NCI-H526 treated with DMSO at 0.1 percent for 48 hours (cell line): ENCODE measurements at regions not wholly inside any gene's neighbourhood (a gene's known extent, or its start where the extent isn't known, plus 50 kb on each side); places are given as distances from the start of the nearest gene placed in this dataset.
"Not testable (repeated sequence)": the region's sequence is repeated elsewhere in the genome, so short reads cannot be mapped to it uniquely, and the experiment has no call there.

Source experiments
- DNase-seq: peaks from one replicate; lab custom pipeline; 2025; lab: John Stamatoyannopoulos, UW

DNA sequence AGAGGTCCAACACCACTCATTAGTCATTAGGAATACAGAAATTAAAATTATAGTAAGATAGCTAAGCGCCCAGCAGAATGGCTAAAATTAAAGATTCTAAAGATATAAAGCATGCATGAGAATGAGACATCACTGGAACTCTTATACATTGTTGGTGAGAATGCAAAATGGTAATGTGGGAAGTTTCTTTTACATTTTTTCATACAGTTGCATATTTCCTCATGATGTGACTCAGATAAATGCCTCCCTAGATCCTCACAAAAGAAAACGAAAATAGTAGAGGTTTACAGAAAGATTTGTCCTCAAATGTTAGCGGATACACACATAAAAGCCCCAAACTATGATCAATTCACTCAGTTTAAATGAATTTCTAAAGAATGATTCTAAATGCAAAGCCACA lies 633.7 kb upstream of the GJE1 start:
- DNase-seq = no peak

DNA sequence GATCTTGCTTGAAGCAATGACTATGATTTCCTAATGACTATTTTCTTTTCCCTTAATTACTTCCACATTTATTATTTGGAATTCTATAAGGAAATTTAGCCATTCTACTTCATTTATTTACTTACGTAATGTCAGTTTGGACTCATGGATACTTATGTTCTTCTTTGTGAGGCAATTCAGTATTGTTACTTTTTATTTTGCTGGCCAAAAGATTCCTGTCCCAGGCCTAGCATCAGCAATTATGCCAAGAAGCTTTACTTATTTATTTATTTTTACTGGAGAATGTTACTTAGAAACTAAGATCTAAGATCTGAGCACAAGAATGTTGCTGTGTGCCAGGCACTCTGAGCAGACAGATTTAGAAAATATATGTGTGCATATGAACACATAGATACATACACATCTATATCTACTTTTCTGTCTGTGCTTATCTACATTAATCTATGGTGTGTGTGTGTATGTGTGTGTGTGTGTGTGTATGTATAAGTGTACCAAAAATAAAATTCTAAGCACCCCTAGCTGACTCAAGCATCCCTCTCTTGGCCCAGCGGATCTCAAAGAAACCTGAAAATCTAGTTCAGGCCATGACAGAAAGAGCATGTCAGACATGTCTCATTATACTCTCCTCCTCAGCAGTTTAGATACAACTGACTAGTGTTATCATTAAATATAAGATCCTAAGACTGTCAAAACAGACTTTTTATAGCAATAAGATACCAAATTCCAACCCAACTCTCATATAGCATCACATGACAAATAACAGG lies 640.0 kb upstream of the GJE1 start:
- no peak for DNase-seq

DNA sequence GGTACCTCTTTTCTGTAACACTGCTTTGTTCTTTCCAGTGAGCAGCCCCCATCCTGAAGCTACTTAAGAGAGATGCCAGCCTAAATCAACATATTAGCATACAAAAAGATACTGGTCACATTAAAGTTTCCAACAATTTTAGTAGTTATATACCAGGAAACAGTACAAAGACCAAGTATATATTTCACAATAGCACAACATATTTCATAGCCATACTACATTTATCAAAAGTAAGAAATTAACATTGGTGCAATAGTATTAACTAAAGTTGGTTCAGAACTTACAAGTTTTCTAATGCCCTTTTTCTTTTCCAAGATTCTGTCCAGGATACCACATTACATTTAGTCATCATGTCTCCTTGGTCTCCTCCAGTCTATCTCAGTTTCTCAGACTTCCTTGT lies 641.0 kb upstream of the GJE1 start:
- no peak for DNase-seq

DNA sequence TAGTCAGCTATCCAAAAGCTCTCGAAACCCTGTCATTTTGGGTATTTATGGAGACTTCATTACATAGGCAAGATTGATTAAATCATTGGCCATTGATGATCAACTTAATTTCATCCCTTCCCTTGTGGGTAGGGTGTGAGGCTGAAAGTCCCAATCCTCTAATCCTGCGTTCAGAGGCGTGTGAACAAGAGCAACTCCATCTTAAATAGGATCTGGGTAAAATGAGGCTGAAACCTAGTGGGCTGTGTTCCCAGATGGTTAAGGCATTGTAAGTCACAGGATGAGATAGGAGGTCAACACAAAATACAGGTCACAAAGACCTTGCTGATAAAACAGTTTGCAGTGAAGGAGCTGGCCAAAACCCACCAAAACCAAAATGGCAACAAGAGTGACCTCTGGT lies 641.7 kb upstream of the GJE1 start:
- no peak for DNase-seq

DNA sequence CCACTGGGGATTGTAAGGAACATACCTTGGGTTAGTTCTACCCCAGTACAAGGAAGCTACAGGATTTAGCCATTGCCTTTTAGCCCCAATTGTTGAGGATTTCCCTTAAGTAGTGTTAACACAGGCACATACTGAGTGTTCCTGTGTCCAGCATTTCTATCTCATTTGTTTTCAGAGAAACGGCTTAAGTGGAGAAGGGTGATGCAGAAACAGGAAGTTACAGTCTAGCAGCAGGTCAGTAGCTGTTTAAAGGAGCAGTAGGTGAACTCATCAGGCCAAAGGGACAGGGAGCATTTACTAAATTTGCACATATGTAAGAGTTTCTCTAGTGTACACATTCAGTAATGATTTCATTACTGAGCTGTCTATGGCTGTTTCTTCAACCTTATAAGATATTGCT lies 644.2 kb upstream of the GJE1 start:
- no peak for DNase-seq

DNA sequence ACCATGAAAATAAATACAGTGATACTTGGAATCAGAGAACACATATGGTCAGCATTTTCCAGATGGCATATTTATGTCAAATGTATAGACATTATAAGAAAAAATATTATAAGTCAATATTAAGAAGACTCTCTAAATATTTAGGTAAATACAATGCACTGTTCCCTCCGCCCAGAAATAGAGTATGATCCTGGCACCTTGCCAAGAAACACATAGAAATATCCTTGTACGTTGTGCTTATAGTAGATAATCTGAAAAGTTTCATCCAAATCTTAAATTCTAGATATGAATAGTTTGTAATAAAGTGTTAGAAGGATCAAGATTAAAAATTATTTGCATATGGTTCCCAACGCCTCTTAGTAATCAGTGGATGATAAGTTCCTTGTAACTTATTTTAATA lies 645.8 kb upstream of the GJE1 start:
- DNase-seq = no peak

DNA sequence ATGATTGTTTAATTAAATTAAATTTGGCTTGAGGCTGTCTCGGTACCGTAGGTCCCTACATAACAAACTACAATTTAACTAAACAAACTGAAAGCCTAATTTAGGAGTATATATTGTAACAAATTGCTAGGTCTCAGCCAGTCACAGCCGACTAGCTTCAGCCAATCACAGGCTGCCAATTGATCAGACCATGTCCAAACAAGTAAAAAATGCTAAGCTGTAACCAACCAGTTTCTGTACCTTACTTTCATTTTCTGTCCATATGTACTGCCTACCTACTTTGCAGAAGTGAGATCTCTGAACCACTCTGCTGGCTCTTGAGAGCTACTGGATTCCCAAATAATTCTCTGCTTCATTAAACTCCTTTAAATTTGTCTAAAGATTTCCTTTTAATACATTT lies 648.0 kb upstream of the GJE1 start:
- no peak for DNase-seq

DNA sequence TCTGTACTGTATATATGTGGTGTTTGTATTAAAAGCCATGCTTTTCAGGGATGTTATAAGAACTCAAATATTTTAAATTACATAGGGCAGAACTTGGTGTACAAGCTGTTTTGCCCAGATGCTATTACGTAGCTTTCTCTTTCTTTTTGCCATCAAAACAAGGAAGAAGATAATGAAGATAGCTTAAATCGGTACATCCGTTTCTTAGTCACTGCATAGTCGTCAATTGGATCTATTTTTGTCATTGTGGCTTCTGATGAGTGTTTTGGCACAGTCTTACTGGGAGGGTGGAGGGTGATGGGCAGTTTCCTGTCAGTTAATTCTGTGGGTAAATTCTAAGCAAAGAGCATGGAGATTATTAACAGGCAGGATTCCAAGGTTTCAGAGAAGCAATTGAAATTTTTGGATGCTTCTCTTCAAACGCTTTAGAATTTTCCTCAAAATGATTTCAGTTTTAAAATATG lies 649.1 kb upstream of the GJE1 start:
- no peak for DNase-seq

DNA sequence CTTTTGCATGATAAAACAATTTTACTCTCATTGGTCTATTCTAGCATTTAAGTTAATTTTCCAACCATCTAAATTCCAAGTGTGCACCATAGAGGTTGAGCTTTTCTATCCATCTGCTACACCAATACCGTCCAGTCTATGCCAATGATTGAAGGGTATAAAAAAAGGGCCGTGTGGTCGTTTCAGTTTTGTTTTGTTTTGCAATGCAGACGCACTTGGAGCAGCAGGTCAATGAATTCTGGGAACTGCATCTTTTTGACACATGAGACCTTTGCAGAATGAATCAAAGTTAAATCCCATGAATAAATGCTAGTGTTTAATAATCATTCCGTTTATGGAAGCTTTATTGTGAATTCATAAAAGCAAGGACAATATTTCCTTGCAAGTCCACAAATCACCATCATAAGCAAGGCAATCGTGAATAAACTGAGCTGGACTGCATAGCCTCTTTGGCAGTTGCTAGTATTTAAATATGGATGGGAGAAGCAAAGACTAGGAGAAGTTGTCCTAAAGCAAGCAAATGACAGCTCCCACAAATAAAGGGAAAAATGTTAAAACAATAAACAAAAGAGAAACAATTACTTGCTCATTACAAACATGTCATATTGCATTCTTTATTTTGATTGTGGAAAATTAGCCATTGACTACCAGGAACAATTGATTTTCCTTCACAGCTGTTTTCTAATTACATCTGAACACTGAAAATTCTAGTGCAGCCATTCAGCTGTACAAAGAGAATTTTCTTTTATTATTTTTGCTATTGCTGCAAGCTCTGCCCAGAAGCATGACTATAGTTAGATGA lies 649.7 kb upstream of the GJE1 start:
- no peak for DNase-seq

DNA sequence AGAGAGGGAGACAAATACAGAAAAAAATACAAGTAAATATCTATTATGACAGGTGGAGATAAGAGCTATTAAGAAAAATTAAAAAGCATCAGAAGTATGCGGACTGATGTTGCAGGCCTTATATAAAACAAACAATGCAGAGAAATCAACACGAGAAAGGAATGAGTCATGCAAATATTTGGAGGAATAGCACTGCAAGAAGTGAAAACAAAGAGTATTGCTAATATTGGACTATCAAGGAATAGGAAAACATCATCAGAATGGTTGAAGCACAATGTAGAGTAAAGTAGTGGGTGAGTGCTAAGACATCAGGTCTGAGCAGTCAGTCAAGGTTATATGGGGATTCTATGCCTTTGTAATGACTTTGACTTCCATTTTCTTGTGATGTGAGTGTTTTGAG lies 657.5 kb upstream of the GJE1 start:
- DNase-seq = no peak

DNA sequence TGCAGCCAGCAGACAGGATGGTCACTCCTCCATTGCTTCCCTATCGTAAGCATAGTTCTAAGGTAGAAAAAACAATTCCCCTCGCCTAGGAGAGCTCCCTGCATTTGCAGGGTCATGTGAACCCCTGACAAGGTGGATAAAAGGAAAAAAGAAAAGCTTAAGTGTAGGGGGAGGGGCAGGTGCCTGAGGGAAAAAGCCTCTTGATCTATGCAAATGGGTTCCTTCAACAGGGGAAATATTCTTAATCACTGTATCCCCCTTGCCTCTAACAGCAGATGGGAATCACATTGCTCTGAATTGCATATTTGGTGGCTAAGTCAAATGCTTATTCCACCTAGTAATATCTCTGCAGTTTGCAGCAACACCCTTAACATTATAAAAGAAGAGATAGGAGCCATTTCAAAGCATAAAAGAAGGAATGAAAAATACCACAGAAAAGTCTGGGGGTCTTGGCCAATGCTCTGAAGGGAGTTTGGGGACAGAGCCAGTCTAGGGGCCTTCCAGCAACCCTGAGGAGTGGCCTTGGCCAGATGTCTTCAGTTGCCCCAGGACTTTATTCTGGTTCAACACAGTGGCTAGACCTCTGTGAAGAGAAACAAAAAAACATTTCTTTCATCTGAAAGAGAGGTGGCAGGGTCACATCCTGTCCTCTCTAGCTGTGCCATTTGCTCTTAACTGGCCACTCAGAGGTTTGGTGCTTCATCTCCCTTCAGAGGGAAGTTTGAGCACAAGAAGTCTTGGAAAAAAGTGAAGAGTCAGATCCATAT lies 660.4 kb upstream of the GJE1 start:
- no peak for DNase-seq

DNA sequence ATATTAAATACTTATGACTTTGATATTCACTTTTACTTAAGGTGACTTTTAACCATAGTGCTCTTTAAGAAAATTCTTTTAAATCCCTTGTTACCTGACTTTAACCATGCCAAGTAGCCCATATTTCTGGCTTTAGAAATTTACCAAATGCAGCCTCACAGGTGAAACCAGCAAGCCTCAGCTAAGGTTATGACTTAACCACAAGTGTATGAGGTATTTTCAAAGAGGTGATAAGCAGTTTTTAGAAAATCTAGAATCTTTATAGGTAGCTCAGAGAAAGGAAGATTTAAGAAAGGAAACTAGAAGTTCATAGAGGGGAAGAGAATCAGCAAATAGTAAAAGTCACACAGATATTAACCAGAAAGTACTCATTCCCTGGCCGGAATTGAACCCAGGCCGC lies 661.9 kb upstream of the GJE1 start:
- no peak for DNase-seq

DNA sequence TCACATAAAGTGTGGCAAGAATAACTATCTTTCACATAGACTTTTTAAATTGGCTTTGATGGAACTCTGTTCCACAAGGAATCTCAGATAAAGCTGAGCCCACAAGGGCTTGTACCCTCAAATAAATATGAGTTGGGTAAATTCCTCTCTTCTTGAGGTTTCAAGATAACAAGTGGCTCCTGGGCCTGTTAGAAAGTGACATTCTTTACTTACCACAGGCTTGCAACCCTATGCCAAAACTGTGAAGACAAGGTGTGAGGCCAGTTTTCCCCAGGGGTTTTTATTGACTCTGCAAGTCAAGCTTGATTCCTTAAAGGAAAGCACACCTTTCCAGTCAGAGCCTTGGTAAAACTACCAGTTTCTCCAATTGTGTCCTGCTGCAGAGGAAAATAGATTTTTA lies 664.8 kb upstream of the GJE1 start:
- DNase-seq = no peak

DNA sequence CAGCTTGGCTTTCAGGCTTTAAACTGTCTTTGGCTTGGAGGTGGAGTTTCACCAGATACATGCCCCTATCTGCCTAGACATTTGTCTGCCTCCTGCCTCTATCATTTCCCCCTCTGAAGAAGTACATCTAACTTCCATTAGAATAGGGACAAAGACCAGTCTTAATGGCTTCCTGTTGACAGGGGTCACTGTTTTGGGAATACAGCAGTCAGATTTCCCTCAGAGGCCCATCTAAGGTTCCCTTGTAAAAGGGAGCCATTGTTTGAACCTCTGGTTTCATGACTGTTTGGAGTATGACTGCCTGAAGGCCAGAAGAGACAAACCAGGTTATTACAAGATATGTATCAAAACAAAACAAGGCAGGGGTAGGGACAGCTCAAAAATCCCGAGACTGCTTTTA lies 665.7 kb upstream of the GJE1 start:
- no peak for DNase-seq

DNA sequence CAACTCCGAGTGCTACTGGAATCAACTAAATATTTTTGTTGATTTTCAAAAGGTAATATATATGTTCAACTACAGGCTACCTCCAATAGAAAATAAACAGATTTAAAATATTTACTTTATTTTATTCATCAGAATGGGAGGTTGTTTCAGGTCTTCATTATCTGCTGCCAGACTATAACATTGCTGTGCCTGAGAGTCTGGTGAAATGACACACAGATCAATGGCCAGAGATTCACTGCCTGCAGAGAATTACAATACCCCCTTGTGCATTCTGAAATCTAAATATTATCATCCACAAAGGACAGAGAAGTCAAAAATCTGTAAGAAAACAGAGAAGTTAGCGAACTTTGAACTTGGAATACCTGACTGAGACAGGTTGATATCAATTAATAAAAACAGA lies 667.8 kb upstream of the GJE1 start:
- no peak for DNase-seq

DNA sequence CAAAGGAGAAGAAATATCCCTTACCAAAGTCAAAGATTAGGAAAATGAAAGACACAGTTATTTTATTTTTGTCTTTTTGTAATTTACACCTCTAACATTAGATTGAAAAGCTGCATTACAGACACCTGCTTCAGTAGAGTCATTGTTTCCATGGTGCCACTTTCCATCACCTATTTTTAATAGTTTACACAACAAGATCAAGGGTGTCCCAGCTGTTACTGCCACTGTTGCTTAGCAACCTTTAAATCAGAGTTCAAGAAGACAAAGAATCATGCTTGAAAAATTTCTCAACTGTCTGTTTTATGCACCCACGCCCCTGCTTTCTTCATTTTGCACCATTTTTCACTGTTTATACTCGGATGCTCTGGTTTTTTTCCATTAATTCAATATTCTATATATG lies 668.2 kb upstream of the GJE1 start:
- DNase-seq = no peak

DNA sequence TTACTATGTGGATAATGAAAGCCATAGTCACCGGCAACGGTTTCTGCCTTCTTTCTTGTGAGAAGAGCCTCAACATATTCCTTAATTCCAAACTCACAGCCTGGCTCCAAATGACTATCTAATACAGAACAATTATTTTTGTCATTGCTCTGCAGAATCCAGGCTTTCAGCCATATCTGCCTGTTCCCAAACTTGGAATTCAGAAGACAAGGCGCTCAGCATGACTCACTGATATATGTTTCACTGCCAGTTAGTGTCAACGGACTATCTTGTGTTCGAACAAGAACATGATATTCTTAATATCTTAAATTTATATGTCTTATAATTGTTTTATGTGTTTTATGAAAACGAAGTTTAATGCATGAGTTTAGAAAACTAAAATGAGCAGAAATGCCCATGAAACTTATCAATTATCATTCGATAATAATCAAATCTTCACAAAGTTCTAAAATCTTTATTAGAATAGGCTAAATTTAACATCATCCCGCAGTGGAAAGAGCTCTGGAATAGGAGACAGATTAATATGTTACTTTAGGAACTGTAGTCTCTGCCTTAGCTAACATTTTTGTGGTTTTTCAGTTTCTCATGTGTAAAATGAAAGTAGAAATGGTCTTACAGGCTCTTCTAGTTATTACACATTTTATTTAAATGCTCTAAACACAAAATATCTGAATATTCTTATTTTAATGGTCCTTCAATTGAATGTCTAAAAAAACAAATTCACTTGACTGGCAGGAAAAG lies 669.3 kb upstream of the GJE1 start:
- no peak for DNase-seq

DNA sequence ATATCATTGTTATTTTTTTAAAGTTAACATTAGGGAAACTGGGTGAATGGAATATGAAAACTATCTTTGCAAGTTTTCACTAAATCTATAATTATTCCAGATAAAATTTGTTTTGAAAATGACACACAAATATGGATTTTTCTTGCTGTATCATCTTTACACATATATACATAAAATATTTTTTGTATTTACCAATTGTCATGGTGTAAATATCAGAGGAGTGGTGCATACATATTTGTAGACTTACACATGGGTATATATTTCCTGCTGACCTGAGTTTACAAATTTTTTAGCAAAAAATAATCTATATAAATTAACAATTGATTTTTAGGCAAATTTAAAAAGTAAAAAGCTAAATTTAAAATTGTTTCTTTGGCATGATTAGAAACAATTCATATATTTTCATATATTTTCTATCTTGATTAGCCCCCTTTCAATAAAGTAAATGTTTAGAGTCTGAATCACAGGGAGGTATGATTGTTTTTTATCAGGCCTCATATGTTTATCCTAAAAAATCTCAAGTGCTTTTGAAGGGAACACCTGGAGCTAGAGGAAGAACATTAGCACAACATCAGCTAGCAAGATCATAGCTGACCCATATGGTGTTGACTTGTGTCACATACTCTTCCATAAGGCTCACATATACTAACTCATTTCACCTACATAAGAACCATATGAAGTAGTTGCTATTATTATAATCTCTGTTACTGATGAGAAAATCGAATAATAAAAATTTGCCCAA lies 671.8 kb upstream of the GJE1 start:
- DNase-seq = no peak

DNA sequence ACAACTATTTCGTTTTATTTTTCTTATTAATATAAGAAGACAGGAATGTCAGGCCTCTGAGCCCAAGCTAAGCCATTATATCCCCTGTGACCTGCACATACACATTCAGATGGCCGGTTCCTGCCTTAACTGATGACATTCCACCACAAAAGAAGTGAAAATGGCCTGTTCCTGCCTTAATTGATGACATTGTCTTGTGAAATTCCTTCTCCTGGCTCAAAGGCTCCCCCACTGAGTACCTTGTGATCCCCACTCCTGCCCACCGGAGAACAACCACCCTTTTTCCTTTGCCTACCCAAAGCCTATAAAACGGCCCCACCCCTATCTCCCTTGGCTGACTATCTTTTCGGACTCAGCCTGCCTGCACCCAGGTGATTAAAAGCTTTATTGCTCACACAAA lies 672.5 kb upstream of the GJE1 start:
- not testable (repeated sequence) for DNase-seq

DNA sequence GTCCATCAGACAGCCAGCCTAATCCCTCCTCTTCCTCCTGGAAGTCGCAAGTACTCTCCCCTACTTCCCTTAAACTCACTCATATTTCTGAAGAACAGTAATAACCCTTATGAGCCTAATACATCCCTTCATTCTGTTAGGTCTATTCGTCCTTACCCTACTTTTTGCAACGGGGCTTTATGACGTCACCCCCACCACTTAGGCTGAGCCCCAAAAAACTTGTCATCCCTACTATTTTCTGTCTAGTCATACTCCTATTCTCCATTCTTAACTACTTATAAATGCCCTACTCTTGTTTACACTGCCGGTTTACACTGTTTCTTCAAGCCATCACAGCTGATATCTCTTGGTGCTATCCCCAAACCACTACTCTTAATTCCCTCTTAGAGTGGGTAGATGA lies 674.7 kb upstream of the GJE1 start:
- not testable (repeated sequence) for DNase-seq

DNA sequence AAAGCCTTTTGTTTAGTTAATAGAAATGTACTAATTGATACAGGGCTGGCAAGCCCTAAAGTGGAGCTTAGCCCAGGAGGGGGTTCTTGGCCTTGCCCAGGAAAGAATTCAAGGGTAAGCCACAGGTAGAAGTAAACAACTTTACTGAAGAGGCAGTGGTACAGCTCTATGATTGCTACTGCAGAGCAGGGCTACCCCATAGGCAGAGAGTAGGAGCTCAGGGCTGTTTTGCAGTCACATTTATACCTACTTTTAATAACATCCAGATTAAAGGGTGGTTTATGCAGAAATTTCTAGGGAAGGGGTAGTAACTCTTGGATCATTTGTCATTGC lies 680.4 kb upstream of the GJE1 start:
- DNase-seq = no peak
